ENCODE measurements at regions not wholly inside any gene's neighbourhood (a gene's known extent, or its start where the extent isn't known, plus 50 kb on each side); places are given as distances from the start of the nearest gene placed in this dataset.

- intact Hi-C loops (cut with DNase I), result no loop called here
- H3K9me3 ChIP-seq, result no peaks in the 10 kb centered on the region
- ATAC-seq, result no peak
- no peak for TF ChIP-seq CTCF (IDR thresholded peaks at IDR 0.05)
- no peaks in the 10 kb centered on the region for H3K4me1 ChIP-seq
- H3K4me3 ChIP-seq, result no peak overlapping the region
- H3K27me3 ChIP-seq (ENCODE audit: low read depth), result no peaks in the 10 kb centered on the region
- no peaks in the 10 kb centered on the region for H3K36me3 ChIP-seq
- no peak overlapping the region for H3K27ac ChIP-seq
- no peak for DNase-seq
These were observed 115.9 kb downstream of the OMA1 start for GRCh38 chr1:58430421-58431275.

- intact Hi-C loops (cut with DNase I), result no loop called here
- Histone ChIP-seq H3K4me1 (no peaks in the 10 kb centered on the region), H3K4me3 (no peak overlapping the region), H3K27me3 (ENCODE audit: low read depth) (no peaks in the 10 kb centered on the region), H3K36me3 (no peaks in the 10 kb centered on the region), H3K27ac (no peak overlapping the region), H3K9me3 (no peaks in the 10 kb centered on the region)
- DNase-seq (no peak), ATAC-seq (no peak)
- TF ChIP-seq CTCF (IDR thresholded peaks at IDR 0.05), result no peak
These were observed 119.6 kb downstream of the OMA1 start for GRCh38 chr1:58426918-58427317.

- Histone ChIP-seq H3K4me3 (no peak overlapping the region), H3K36me3 (no peaks in the 10 kb centered on the region), H3K27me3 (ENCODE audit: low read depth) (no peaks in the 10 kb centered on the region), H3K9me3 (no peaks in the 10 kb centered on the region), H3K4me1 (no peaks in the 10 kb centered on the region), H3K27ac (no peak overlapping the region)
- intact Hi-C loops (cut with DNase I), result no loop called here
- ATAC-seq (no peak), DNase-seq (no peak)
- TF ChIP-seq CTCF (IDR thresholded peaks at IDR 0.05), result no peak
These were observed 124.1 kb downstream of the OMA1 start for GRCh38 chr1:58422436-58422835.

GRCh38 chr1:58418283-58419228, 128.0 kb downstream of the OMA1 start:
- no peak for DNase-seq
- no peak overlapping the region for H3K27ac ChIP-seq
- intact Hi-C loops (cut with DNase I), result no loop called here
- no peaks in the 10 kb centered on the region for H3K9me3 ChIP-seq
- no peak for ATAC-seq
- TF ChIP-seq CTCF (IDR thresholded peaks at IDR 0.05), result no peak
- no peaks in the 10 kb centered on the region for H3K36me3 ChIP-seq
- no peaks in the 10 kb centered on the region for H3K27me3 ChIP-seq (ENCODE audit: low read depth)
- no peaks in the 10 kb centered on the region for H3K4me1 ChIP-seq
- H3K4me3 ChIP-seq, result no peak overlapping the region

- intact Hi-C loops (cut with DNase I), result no loop called here
These were observed 134.4 kb downstream of the OMA1 start for GRCh38 chr1:58412071-58412580.

More at GRCh38 chr1:58412071-58412580, 134.4 kb downstream of the OMA1 start:
- no peaks in the 10 kb centered on the region for H3K9me3 ChIP-seq
- no peak for TF ChIP-seq CTCF (IDR thresholded peaks at IDR 0.05)
- no peak overlapping the region for H3K4me3 ChIP-seq
- no peaks in the 10 kb centered on the region for H3K27me3 ChIP-seq (ENCODE audit: low read depth)
- H3K27ac ChIP-seq, result no peak overlapping the region
- no peaks in the 10 kb centered on the region for H3K4me1 ChIP-seq
- no peak for DNase-seq
- no peak for ATAC-seq
- no peaks in the 10 kb centered on the region for H3K36me3 ChIP-seq
